ENCODE measurements at regions not wholly inside any gene's neighbourhood (a gene's known extent, or its start where the extent isn't known, plus 50 kb on each side); places are given as distances from the start of the nearest gene placed in this dataset.
"Not testable (repeated sequence)": the region's sequence is repeated elsewhere in the genome, so short reads cannot be mapped to it uniquely, and the experiment has no call there.

GRCh38 chr3:40649346-40649745 lies 124.6 kb downstream of the ZNF621 start:
- DNase-seq, result no peak

- no peak for DNase-seq
Observed at GRCh38 chr3:40652072-40652471, 127.3 kb downstream of the ZNF621 start.

DNA sequence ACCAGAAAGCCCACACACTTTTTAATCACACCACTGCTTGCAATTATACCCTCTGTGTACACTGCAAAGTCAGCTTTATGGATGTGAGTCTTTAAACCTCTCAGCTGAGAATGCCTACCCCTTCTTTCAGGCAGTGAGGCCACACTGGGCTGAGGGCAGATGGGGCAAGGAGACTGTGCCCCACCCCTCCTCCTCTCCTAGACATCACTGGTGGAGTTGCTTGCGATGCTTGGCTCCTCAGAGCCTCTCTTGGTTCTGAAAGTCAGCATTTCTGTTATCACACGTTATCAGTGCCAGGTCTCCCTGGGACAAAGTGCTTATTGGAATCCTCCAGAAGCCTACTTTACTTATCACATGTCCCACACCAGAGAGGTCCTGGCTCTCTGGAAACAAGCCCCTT lies 128.2 kb downstream of the ZNF621 start:
- DNase-seq, result no peak

DNA sequence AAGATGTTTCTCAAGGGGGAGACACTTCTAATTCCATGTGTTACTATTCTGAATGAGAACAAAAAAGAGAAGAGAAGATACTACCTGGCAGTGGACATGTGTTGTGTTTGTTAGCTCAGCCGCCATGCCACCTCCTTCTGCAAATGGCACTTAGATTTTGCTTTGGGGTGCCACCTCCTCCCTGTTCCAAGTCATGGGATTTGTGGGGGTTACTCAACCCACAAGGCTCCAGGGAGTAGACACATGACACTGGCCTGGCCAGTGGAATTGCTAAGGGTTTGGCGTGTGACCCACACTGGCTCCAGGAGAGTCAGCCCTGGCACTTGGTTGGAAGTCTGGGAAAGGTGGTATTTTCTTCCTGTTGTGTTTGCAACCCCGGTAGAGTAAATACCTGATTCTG lies 129.1 kb downstream of the ZNF621 start:
- DNase-seq, result no peak

DNA sequence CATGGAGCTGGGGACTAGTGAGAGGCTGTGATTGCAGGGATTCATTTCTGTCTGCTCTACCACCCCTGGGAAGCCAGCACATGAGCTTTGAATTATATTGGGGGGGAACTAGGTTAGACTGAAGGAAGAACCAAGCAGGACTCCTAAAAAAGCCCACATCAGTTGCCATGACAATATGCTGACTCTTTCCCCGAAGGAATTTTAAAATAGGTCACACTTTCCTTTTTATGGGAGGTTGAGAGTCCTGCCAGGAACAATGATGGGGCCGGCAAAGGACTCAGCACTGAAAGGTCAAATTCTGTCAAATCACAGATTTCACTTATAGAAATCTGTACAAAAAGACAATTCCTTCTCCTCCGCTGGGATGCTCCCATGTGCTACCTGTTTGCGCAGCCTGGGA lies 130.8 kb downstream of the ZNF621 start:
- DNase-seq, result no peak

GRCh38 chr3:40657623-40658022 lies 132.9 kb downstream of the ZNF621 start:
- DNase-seq, result no peak

GRCh38 chr3:40658305-40658704 lies 133.5 kb downstream of the ZNF621 start:
- no peak for DNase-seq

- no peak for DNase-seq
Observed at GRCh38 chr3:40660554-40660953, 135.8 kb downstream of the ZNF621 start.

DNA sequence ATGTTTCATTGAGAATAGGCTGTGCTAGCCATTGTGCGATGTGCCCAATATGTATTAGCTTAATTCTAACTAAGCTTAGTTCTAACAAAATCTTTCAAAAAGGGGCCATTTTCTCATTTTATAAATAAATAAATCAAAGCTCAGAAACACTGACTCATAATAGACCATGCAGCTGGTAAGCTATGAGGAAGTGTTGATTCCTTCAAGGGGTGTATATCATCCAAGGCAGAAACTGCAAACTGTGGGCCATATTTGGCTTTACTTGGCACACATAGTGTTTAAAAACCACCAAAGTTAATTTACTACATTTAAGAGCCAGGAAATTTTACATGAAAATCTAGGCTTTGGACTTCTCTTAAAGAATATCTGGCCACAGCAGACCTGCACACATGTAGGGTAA lies 136.5 kb downstream of the ZNF621 start:
- no peak for DNase-seq

GRCh38 chr3:40663280-40663679 lies 138.5 kb downstream of the ZNF621 start:
- DNase-seq, result no peak

- no peak for DNase-seq
Observed at GRCh38 chr3:40669176-40669575, 144.4 kb downstream of the ZNF621 start.

- DNase-seq, result no peak
Observed at GRCh38 chr3:40672861-40673260, 148.1 kb downstream of the ZNF621 start.

GRCh38 chr3:40677321-40677720 lies 152.6 kb downstream of the ZNF621 start:
- no peak for DNase-seq

- DNase-seq, result no peak
Observed at GRCh38 chr3:40677749-40678148, 153.0 kb downstream of the ZNF621 start.

GRCh38 chr3:40679290-40679689 lies 154.5 kb downstream of the ZNF621 start:
- no peak for DNase-seq

- no peak for DNase-seq
Observed at GRCh38 chr3:40680685-40681657, 156.2 kb downstream of the ZNF621 start.

DNA sequence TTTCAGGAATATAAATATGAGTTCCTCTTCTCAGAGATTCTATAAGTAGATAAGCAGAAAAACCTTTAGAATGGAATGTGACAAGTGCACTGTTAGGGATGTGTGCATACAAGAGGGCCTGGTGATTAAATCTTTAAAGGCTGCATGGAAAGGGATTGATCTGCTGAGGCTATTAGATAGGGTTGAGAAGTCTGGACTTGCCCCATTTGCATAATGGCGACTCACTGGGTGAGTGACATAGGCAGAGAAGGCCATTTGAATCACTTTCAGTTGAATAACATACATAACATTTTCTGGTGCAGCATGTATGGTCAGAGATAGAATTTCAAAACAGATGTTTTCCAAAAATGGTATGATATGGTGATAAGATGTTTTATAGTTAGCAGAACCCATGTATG lies 156.9 kb downstream of the ZNF621 start:
- DNase-seq, result no peak

DNA sequence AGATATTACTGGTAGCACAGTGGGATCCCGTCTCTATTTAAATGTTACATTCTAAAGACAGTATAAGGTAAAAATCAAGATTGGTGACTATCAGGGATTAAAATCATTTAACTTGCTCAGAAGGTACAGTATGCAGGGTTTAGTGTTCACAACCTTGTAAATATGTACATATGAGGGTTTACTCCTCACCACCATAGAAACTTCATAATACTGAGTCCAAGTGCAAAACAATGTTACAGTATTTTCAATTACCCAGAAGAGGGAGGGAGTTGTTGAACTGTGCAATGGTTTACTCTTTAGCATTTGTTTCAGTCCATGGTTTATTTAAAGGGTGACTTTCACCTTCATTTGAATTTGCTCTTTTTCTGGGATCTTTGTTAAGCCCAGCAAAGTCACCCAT lies 165.1 kb downstream of the ZNF621 start:
- DNase-seq, result no peak

GRCh38 chr3:40690749-40691451 lies 166.1 kb downstream of the ZNF621 start:
- DNase-seq, result no peak

DNA sequence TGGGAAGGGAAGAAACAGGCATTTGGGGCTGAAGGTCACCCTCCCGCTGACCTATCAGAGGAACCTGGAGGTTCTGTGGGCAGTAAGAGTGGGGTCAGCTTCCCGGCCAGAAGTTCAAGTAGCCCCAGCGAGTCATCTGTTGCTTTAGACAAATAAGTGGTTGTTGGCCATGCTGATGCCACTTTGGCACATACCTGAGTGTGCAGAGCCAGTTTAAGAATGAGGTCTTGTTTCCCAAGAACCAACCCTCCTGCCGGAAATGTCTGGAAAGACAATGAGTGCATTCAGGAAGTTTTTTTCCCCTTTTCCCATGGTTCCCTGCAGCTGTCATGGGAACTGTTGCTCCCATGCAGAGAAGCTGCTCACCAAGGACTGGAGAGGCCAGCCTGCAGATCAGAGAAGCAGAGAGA lies 166.7 kb downstream of the ZNF621 start:
- DNase-seq, result no peak

GRCh38 chr3:40695848-40696247 lies 171.1 kb downstream of the ZNF621 start:
- DNase-seq, result no peak

DNA sequence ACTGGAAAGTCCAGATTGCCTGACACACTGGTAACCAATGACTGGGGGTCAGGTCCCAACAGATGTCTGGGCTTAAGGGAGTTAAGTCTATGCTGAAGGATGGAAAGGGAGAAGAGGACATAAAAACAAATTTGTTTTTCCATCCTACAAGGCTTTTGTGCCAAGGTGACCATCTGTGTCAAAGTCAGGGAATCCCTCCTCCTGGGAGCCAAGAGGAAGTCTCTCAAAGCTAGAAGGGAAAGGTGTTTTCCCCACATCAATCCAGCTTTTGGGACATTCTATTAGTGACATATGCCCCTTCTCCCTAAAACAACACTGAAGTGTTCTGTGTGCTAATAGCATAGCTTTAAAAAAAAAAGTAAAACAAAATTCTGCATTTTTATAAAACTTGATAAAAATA lies 173.9 kb downstream of the ZNF621 start:
- not testable (repeated sequence) for DNase-seq

DNA sequence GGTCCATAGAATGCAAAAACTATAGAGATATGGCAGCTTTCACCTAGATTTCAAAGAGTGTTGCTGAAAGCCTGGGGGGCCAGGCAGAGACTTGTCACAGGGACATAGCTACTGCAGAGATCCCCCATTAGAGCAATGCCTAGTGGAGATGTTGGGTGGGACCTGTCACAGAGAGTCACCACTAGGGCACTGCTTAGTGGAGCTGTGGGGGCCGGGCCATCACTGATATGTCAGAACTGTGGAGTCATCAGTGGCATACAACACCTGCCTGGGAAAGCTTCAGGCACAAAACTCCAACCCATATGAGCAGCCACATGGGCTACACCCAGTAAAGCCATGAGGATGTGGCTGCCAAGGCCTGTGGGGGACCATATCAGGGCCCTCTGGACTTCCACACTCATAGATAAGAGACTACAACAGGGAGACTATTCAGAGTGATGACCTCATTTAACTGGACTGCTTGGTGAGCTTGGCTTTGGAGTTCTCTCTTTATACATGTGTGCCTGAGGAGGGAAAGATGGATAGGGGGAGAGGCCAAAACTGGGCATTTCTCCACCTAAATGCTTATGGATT lies 176.3 kb downstream of the ZNF621 start:
- no peak for DNase-seq

GRCh38 chr3:40704224-40704623 lies 179.5 kb downstream of the ZNF621 start:
- no peak for DNase-seq

All from NCI-H748 treated with DMSO at 0.1 percent for 48 hours (cell line).